ENCODE measurements at regions not wholly inside any gene's neighbourhood (a gene's known extent, or its start where the extent isn't known, plus 50 kb on each side); places are given as distances from the start of the nearest gene placed in this dataset.
"Not testable (repeated sequence)": the region's sequence is repeated elsewhere in the genome, so short reads cannot be mapped to it uniquely, and the experiment has no call there.

DNA sequence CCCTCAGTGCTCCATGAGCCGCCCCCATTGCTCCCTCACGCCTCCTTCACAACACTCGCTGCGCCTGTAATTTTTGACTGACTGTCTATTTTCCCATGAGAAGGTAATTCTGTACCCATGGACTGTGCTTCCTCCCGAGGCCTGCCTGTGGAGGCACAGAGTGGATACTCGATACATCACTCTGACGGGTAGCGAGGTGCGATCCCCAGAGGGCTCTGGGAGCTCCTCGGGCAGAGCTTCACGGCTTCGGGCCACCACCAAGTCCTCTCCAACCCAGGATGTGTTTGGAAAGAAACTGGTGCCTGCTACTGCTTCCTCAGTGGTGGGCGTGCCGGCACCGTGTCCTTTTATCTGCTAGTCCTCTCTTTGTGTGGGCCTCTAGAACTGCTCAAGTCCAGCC, 108.6 kb upstream of the DLG1 start:
- DNase-seq (ENCODE audit: low read depth in 2 of 2) = no peak

DNA sequence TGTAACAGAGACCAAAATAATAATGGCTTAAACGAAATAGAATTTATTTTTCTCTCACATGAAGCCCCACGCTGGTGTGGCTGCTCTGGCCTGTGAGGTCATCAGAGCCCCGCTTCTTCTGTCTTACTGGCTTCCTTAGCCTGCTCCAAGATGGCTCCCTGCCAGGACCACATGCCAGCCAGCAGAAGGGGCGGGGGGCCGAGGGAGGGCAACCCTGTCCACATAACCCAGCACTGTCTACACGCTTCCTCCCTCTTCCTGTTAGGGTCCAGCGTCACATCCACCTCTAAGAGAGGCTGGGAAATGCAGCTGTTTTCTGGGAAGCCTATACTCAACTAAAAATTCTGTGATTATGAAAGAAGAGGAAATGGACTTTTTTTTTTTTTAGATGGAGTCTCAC, 107.9 kb upstream of the DLG1 start:
- no peak for DNase-seq (ENCODE audit: low read depth in 2 of 2)

DNA sequence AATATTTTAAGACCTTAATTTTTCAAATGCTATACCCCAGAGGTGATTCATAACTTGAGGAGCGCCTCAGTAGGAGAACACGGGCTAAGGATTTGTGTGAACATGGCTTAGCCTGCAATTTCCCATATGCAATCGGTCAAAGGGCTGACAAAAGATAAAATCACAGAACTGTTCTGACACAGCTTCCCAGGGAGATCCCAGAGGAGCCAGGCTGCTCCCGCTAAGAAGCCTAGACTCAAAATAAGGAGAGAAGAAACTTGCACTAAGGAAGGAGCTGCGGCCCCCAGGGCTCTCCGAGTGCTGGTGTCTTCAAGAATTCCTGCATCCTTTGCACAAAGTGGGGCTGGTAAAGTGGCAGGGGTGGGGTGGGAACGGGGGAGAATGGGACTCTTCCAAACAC, 106.3 kb upstream of the DLG1 start:
- DNase-seq (ENCODE audit: low read depth in 2 of 2) = no peak

- no peak for DNase-seq (ENCODE audit: low read depth in 2 of 2)
These were observed 105.6 kb upstream of the DLG1 start for GRCh38 chr3:197404030-197404429.

- DNase-seq (ENCODE audit: low read depth in 2 of 2) = not testable (repeated sequence)
These were observed 104.0 kb upstream of the DLG1 start for GRCh38 chr3:197402401-197402800.

DNA sequence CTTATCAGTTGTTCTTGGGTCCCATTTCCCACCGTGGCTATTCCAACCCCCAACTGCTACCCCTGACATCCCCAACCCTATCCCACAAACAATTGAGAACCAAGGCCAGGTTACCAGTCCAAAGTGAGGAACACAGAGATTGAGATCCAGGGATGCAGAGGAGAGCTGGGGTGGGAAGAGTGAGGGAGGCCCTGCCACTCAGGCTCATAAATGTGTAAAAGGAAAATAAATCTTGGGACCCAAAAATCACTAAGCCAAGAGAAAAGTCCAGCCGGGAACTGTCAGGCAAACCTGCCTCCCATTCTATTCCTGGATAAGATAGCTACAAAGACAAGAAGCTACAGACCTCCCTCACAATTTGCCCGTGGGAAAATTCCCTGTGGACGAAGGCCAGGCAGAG, 101.1 kb upstream of the DLG1 start:
- DNase-seq (ENCODE audit: low read depth in 2 of 2) = no peak

DNA sequence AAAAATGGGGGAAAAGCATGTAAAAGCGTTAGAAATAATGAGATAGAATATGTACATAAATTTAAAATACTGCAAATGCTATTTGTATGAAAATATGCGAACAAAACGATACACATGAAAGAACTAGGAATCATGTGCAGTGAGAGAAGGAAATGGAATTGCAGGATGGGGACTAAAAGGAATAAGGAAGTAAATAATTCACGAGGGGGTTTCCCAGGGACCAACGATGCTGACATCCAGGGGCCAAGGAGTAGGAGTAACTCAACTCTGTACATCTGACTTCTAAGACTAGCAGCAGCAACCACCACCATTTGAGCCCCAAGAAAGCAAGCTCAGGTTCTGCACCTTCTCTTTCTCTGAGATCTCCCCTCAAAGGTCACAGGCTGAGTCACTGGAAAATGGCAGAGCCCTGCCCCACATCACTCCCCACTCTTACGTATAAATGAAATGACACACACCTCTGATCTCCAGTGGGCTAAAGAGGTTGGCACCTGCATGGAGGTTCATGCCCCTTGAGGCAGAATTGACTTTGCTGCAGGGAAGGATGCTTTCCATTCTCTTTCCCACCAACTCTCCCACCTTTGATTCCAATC, 100.0 kb upstream of the DLG1 start:
- DNase-seq (ENCODE audit: low read depth in 2 of 2) = peak; percentile 15 to 40

GRCh38 chr3:197397838-197398237, 99.4 kb upstream of the DLG1 start:
- no peak for DNase-seq (ENCODE audit: low read depth in 2 of 2)

DNA sequence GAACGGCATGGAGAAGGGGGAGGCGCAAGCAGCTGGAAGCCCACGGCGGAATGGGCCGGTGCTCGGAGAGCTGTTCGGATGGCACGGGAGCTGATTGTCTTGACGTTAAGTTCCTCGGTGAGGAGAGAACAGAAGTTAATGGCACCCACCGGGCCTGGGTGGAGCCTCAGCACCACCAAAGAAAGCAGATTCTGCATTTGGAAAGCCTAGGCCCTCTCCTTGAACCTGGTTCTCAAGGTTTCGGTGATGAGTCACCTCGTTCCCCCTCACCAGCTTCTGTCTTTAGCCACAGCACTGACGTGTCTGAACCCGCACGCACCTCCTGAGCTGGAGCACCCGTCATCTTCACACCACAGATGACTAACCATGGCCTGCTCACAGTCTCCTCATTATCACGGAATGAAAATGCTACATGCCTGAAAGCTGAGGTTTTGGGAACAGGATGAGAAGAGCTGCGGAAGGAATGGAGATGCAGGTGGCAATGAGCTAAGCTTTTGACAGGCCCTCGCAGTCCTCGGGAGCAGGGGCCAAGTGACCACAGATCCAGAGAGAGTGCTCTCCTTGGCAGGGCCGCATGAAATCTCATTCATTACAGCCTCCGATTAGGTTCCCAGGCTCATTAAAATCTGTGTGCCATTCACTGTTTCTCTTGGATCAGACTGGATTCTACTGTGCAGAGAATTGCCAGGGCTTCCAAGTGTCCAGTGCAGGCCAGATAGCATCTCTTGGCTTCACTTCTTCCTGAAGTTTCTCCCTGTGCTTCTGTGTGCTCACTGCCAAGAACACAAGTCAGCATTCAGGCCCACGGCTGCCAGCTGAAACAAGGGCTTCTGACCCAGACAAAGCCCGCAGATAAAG, 96.3 kb upstream of the DLG1 start:
- peak; percentile 48 to 61 for DNase-seq (ENCODE audit: low read depth in 2 of 2)

DNA sequence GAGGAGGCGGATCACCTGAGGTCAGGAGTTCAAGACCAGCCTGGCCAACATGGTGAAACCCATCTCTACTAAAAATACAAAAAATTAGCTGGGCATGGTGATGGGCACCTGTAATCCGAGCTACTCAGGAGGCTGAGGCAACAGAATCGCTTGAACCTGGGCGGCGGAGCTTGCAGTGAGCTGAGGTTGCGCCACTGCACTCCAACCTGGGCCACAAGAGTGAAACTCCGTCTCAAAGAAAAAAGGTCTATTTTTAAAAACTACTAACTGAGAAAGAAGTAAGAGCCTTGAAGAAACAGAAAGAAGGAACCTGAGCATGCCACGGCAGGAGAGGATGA, 95.7 kb upstream of the DLG1 start:
- not testable (repeated sequence) for DNase-seq (ENCODE audit: low read depth in 2 of 2)

DNA sequence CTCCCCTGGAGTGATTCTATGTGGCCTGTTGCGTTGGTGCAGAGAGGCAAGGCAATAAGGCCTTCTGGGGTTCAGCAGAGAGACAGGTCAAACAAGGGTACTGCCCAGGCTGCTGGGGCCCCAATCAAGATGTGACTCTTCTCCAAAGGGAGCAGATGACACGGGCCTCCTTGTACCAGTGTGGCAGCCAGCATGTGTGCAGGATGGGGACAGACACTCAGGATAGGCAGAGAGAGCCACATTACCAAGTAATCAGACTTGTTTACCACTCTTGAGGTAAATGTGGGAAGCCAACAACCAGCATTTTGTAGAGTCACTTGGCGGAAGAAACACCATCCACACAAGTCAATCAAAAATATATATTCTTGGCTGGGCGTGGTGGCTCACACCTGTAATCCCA, 95.3 kb upstream of the DLG1 start:
- no peak for DNase-seq (ENCODE audit: low read depth in 2 of 2)

DNA sequence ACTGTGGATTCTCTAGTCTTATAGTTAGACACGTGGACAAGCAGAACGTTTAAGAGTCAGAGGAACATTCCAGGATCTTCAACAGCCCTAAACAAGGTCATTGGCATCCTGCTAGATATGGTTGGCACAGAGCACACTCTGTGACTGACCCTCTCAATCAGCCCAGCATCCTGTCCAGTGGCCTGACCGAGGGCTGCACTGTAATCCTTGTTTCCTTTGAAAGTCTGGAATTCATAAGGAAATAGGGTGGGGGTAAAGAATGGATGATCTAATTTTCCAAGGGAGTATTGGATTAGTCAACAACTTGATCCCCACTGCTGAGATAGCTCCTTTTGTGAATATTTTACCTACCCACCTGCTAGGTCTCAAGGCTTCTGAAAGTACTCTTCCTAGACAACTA, 94.5 kb upstream of the DLG1 start:
- no peak for DNase-seq (ENCODE audit: low read depth in 2 of 2)

DNA sequence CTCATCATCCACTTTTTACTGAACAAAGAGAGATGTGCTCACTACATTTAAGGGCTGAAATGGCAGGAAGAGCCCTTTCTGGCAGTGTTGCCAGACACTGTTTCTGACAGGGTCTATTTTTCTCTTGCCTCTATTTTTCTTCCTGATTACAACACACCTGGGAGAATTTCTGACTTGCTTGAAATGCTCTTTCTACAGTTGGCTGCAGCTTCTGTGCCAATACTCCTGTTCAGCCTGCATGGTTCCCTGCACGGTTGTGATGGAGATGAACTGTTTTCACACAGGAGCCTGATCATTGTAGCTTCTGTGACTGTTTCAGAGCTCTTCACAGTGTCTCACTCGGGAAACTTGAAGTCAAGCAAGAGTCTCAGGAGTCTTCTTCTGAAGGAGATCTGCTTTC, 83.0 kb upstream of the DLG1 start:
- no peak for DNase-seq (ENCODE audit: low read depth in 2 of 2)

- DNase-seq (ENCODE audit: low read depth in 2 of 2) = no peak
These were observed 82.4 kb upstream of the DLG1 start for GRCh38 chr3:197380786-197381185.

- no peak for DNase-seq (ENCODE audit: low read depth in 2 of 2)
These were observed 80.7 kb upstream of the DLG1 start for GRCh38 chr3:197378985-197379718.

DNA sequence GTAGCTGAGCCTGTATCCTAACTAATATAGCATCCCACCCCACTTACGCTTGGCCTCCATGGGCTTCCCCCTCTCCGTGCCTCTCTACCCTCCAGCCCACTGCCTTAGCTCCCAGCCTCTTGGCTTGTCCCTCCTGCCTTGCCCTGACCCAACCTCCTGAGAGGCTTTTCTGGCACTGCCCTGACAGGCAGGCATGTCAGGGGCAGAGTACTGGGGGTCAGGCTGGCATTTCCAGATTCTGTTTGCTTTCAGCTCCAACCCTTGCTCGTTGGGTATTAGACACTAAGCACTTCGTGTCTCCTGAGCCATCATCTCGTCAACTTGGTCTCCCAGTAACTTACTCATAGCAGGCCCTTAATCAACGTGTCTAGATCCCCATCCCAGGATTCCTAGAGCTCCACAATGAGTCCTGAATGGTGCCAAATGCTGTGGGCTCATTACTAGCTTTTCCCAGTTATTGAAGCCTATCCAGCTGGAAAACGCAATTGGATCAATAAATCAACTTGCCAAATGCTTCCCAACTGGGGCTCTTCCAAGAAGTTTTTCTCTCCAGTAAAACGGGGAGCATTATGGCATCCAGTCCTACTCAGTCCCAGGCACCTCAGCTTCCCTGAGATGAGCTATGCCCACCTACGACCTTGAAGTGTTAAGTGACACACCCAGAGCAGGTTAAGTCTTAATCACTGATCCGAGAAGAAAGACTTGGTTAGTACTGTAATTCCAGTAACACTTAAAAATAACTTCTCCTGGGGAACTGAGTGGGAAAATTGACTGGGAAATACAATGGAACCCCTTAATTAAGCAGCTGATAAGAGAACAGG, 78.5 kb upstream of the DLG1 start:
- no peak for DNase-seq (ENCODE audit: low read depth in 2 of 2)

DNA sequence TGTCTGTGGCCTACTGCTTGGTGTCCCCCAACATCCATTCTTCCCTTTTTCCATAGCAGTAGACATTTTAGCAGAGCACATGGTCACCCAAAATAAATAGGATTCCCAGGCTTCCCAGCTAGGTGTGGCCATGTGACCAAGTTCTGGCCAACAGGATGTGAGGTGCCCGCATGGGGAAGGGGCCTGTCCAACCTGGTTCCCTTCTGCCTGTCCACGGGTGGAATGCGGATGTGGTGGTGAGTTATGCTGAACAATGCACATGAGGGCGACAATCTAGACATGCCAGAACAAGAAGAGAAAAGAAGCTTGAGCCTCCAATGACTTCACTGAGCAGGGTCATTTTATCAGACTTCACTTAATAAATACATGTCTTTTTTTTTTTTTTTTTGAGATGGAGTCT, 77.6 kb upstream of the DLG1 start:
- no peak for DNase-seq (ENCODE audit: low read depth in 2 of 2)

- DNase-seq (ENCODE audit: low read depth in 2 of 2) = no peak
These were observed 76.6 kb upstream of the DLG1 start for GRCh38 chr3:197375001-197375441.

GRCh38 chr3:197373096-197373495, 74.7 kb upstream of the DLG1 start:
- no peak for DNase-seq (ENCODE audit: low read depth in 2 of 2)

DNA sequence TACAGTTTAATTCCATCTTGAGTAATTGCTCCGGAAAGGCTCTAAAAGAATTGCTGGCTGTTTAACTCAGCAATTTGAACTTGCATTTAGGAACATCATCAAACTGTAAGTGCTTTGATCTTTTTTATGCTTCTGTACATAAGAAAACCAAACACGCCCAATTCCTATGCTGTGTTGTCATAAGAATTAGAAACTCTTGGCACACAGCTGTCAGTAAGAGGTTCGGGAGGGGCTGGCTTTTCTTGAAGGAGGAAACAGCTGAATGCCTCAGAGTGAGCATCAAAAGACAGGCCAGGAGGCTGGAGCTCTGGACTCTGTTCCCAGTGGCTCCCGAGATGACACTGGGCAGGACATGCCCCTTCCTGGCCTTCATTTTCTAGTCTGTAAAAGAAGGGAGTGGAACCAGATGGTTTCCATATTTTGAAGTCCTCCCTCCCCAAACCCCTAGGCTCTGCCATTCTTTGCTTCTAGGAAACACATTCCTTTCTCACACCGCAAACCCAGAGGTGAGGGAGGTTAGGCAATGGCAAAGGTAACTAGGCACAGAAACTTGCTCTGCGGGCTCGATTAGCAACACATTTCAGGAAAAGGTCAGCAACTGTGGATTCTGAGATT, 73.7 kb upstream of the DLG1 start:
- DNase-seq (ENCODE audit: low read depth in 2 of 2) = no peak

- DNase-seq (ENCODE audit: low read depth in 2 of 2) = no peak
These were observed 73.2 kb upstream of the DLG1 start for GRCh38 chr3:197371591-197372046.

DNA sequence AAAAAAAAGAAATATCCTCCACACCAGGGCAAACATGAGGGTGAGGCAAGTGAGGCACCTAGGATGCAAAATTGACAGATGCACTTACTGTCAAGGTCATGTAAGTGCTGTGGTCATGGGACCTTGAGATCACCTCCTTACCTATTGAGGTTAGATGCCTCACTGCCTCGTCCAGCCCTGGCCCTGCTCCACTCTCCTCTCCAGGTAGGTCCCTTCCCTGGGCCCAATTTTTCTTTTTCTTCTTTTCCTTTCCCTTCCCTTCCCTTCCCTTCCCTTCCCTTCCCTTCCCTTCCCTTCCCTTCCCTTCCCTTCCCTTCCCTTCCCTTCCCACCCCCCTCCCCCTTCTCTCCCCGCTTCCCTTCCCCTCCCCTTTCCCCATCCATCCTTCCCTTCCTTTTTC, 71.1 kb upstream of the DLG1 start:
- DNase-seq (ENCODE audit: low read depth in 2 of 2) = no peak

All from stimulated activated CD8-positive, alpha-beta memory T cell treated with anti-CD3 and anti-CD28 coated beads, Interleukin-15, amount 100 ng/mL, for 48 hours (primary cell).